ENCODE measurements at regions not wholly inside any gene's neighbourhood (a gene's known extent, or its start where the extent isn't known, plus 50 kb on each side); places are given as distances from the start of the nearest gene placed in this dataset.

GRCh38 chr10:118403967-118404366 is 61.8 kb upstream of the FAM204A start:
- Histone ChIP-seq H3K9me2 (replicated peaks; ENCODE audit: insufficient read depth, low read length) (no peaks in the 10 kb centered on the region), H3F3A (ENCODE audit: insufficient read depth) (no peaks in the 10 kb centered on the region), H3K4me3 (ENCODE audit: insufficient read depth, low read length, poor library complexity, severe bottlenecking) (no peak overlapping the region), H3K79me2 (ENCODE audit: insufficient read depth, low read length) (no peaks in the 10 kb centered on the region), H4K20me1 (ENCODE audit: low read depth, low read length) (no peaks in the 10 kb centered on the region), H2AFZ (ENCODE audit: low read depth, low read length, severe bottlenecking) (no peak overlapping the region), H3K36me3 (ENCODE audit: low read length) (no peaks in the 10 kb centered on the region), H3K27ac (ENCODE audit: low read depth, low read length) (no peak overlapping the region), H3K27me3 (ENCODE audit: low read length) (no peaks in the 10 kb centered on the region), H3K9me3 (ENCODE audit: insufficient read depth, low read length) (no peaks in the 10 kb centered on the region), H3K4me2 (ENCODE audit: low read depth, low read length, poor library complexity, severe bottlenecking) (no peak overlapping the region), H3K9ac (ENCODE audit: low read length) (no peak overlapping the region)
- no peak for TF ChIP-seq CTCF (IDR thresholded peaks at IDR 0.05; ENCODE audit: insufficient read depth, low read length, poor library complexity, severe bottlenecking)

GRCh38 chr10:118401708-118402193 is 59.6 kb upstream of the FAM204A start:
- H3K4me2 ChIP-seq (ENCODE audit: low read depth, low read length, poor library complexity, severe bottlenecking), result no peak overlapping the region
- H3K9me2 ChIP-seq (replicated peaks; ENCODE audit: insufficient read depth, low read length), result no peaks in the 10 kb centered on the region
- no peaks in the 10 kb centered on the region for H3F3A ChIP-seq (ENCODE audit: insufficient read depth)
- no peak overlapping the region for H3K9ac ChIP-seq (ENCODE audit: low read length)
- H3K36me3 ChIP-seq (ENCODE audit: low read length), result no peaks in the 10 kb centered on the region
- TF ChIP-seq EZH2phosphoT487 (conservative IDR thresholded peaks at IDR 0.05; ENCODE audit: low read length), result no peak
- no peak for TF ChIP-seq CTCF (IDR thresholded peaks at IDR 0.05; ENCODE audit: insufficient read depth, low read length, poor library complexity, severe bottlenecking)
- H3K27ac ChIP-seq (ENCODE audit: low read depth, low read length), result no peak overlapping the region
- no peaks in the 10 kb centered on the region for H3K9me3 ChIP-seq (ENCODE audit: insufficient read depth, low read length)
- no peaks in the 10 kb centered on the region for H4K20me1 ChIP-seq (ENCODE audit: low read depth, low read length)
- no peaks in the 10 kb centered on the region for H3K27me3 ChIP-seq (ENCODE audit: low read length)
- no peak overlapping the region for H2AFZ ChIP-seq (ENCODE audit: low read depth, low read length, severe bottlenecking)
- no peaks in the 10 kb centered on the region for H3K79me2 ChIP-seq (ENCODE audit: insufficient read depth, low read length)
- H3K4me3 ChIP-seq (ENCODE audit: insufficient read depth, low read length, poor library complexity, severe bottlenecking), result no peak overlapping the region

- Histone ChIP-seq H3K27ac (ENCODE audit: low read depth, low read length) (no peak overlapping the region), H3K9me3 (ENCODE audit: insufficient read depth, low read length) (no peaks in the 10 kb centered on the region), H2AFZ (ENCODE audit: low read depth, low read length, severe bottlenecking) (no peak overlapping the region), H3K4me2 (ENCODE audit: low read depth, low read length, poor library complexity, severe bottlenecking) (no peak overlapping the region), H3K9ac (ENCODE audit: low read length) (no peak overlapping the region), H3K4me3 (ENCODE audit: insufficient read depth, low read length, poor library complexity, severe bottlenecking) (no peak overlapping the region), H3K27me3 (ENCODE audit: low read length) (no peaks in the 10 kb centered on the region), H3K79me2 (ENCODE audit: insufficient read depth, low read length) (no peaks in the 10 kb centered on the region), H3F3A (ENCODE audit: insufficient read depth) (no peaks in the 10 kb centered on the region), H3K36me3 (ENCODE audit: low read length) (no peaks in the 10 kb centered on the region), H4K20me1 (ENCODE audit: low read depth, low read length) (no peaks in the 10 kb centered on the region), H3K9me2 (replicated peaks; ENCODE audit: insufficient read depth, low read length) (no peaks in the 10 kb centered on the region)
- TF ChIP-seq CTCF (IDR thresholded peaks at IDR 0.05; ENCODE audit: insufficient read depth, low read length, poor library complexity, severe bottlenecking), result no peak
- TF ChIP-seq EZH2phosphoT487 (conservative IDR thresholded peaks at IDR 0.05; ENCODE audit: low read length), result no peak
These were observed 55.3 kb upstream of the FAM204A start for GRCh38 chr10:118397391-118397790.
